ENCODE measurements at regions not wholly inside any gene's neighbourhood (a gene's known extent, or its start where the extent isn't known, plus 50 kb on each side); places are given as distances from the start of the nearest gene placed in this dataset.

GRCh38 chr12:87671757-87672156, 357.4 kb downstream of the C12orf50 start:
- no peak overlapping the region for H3K27ac ChIP-seq (ENCODE audit: control insufficient read depth, insufficient read depth, low read length)
- no peaks in the 10 kb centered on the region for H4K20me1 ChIP-seq (ENCODE audit: control insufficient read depth, extremely low read depth, insufficient read depth, low read length)
- H3K27me3 ChIP-seq (ENCODE audit: control insufficient read depth, extremely low read depth, insufficient read depth, low read length) = no peaks in the 10 kb centered on the region
- H3K79me2 ChIP-seq (ENCODE audit: control insufficient read depth, insufficient read depth, low read length) = no peaks in the 10 kb centered on the region
- no peak for DNase-seq (ENCODE audit: low read depth, low spot score)
- no peak overlapping the region for H2AFZ ChIP-seq (ENCODE audit: control insufficient read depth, low read length)
- TF ChIP-seq, protein P1, sequence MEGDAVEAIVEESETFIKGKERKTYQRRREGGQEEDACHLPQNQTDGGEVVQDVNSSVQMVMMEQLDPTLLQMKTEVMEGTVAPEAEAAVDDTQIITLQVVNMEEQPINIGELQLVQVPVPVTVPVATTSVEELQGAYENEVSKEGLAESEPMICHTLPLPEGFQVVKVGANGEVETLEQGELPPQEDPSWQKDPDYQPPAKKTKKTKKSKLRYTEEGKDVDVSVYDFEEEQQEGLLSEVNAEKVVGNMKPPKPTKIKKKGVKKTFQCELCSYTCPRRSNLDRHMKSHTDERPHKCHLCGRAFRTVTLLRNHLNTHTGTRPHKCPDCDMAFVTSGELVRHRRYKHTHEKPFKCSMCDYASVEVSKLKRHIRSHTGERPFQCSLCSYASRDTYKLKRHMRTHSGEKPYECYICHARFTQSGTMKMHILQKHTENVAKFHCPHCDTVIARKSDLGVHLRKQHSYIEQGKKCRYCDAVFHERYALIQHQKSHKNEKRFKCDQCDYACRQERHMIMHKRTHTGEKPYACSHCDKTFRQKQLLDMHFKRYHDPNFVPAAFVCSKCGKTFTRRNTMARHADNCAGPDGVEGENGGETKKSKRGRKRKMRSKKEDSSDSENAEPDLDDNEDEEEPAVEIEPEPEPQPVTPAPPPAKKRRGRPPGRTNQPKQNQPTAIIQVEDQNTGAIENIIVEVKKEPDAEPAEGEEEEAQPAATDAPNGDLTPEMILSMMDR (optimal IDR thresholded peaks at IDR 0.05 in 1 of 3, IDR thresholded peaks at IDR 0.05 in 1 of 3, conservative IDR thresholded peaks at IDR 0.05 in 1 of 3; ENCODE audit: extremely low read depth in 1 of 3, insufficient read depth in 2 of 3, low read length in 3 of 3) = no peak
- TF ChIP-seq EZH2 (IDR thresholded peaks at IDR 0.05; ENCODE audit: low read length) = no peak
- no peak for FAIRE-seq
- no peak overlapping the region for H3K4me3 ChIP-seq (ENCODE audit: control insufficient read depth in 2 of 3, extremely low read depth in 1 of 3, insufficient read depth in 2 of 3, low read depth in 1 of 3, low read length in 3 of 3)
- no peak overlapping the region for H3K9ac ChIP-seq (ENCODE audit: control insufficient read depth, extremely low read depth, insufficient read depth, low read length)
- no peaks in the 10 kb centered on the region for H3K9me1 ChIP-seq (ENCODE audit: control insufficient read depth, extremely low read depth, insufficient read depth, low read length)
- dilution Hi-C loops (cut with MboI; ENCODE audit: extremely low pct_ligation_motif_present, low sequenced_read_pairs) = no loop called here
- H3K36me3 ChIP-seq (ENCODE audit: control insufficient read depth in 2 of 2, extremely low read depth in 1 of 2, insufficient read depth in 2 of 2, low read length in 2 of 2) = no peaks in the 10 kb centered on the region
- no peaks in the 10 kb centered on the region for H3K4me1 ChIP-seq (ENCODE audit: control insufficient read depth, extremely low read depth, insufficient read depth, low read length)
- H3K4me2 ChIP-seq (ENCODE audit: control insufficient read depth, extremely low read depth, insufficient read depth, low read depth, low read length) = no peak overlapping the region
- no peaks in the 10 kb centered on the region for H3K9me3 ChIP-seq (ENCODE audit: control insufficient read depth, low read depth, low read length)

- no peaks in the 10 kb centered on the region for H3K9me1 ChIP-seq (ENCODE audit: control insufficient read depth, extremely low read depth, insufficient read depth, low read length)
- no peak overlapping the region for H3K4me3 ChIP-seq (ENCODE audit: control insufficient read depth in 2 of 3, extremely low read depth in 1 of 3, insufficient read depth in 2 of 3, low read depth in 1 of 3, low read length in 3 of 3)
- FAIRE-seq (no peak), DNase-seq (ENCODE audit: low read depth, low spot score) (no peak)
- H3K9ac ChIP-seq (ENCODE audit: control insufficient read depth, extremely low read depth, insufficient read depth, low read length) = no peak overlapping the region
- no peaks in the 10 kb centered on the region for H3K79me2 ChIP-seq (ENCODE audit: control insufficient read depth, insufficient read depth, low read length)
- H4K20me1 ChIP-seq (ENCODE audit: control insufficient read depth, extremely low read depth, insufficient read depth, low read length) = no peaks in the 10 kb centered on the region
- H3K4me1 ChIP-seq (ENCODE audit: control insufficient read depth, extremely low read depth, insufficient read depth, low read length) = no peaks in the 10 kb centered on the region
- H3K9me3 ChIP-seq (ENCODE audit: control insufficient read depth, low read depth, low read length) = no peaks in the 10 kb centered on the region
- H3K27me3 ChIP-seq (ENCODE audit: control insufficient read depth, extremely low read depth, insufficient read depth, low read length) = no peaks in the 10 kb centered on the region
- H2AFZ ChIP-seq (ENCODE audit: control insufficient read depth, low read length) = no peak overlapping the region
- dilution Hi-C loops (cut with MboI; ENCODE audit: extremely low pct_ligation_motif_present, low sequenced_read_pairs) = no loop called here
- H3K4me2 ChIP-seq (ENCODE audit: control insufficient read depth, extremely low read depth, insufficient read depth, low read depth, low read length) = no peak overlapping the region
- H3K27ac ChIP-seq (ENCODE audit: control insufficient read depth, insufficient read depth, low read length) = no peak overlapping the region
- no peaks in the 10 kb centered on the region for H3K36me3 ChIP-seq (ENCODE audit: control insufficient read depth in 2 of 2, extremely low read depth in 1 of 2, insufficient read depth in 2 of 2, low read length in 2 of 2)
- no peak for TF ChIP-seq EZH2 (IDR thresholded peaks at IDR 0.05; ENCODE audit: low read length)
- TF ChIP-seq, protein P1 (optimal IDR thresholded peaks at IDR 0.05 in 1 of 3, IDR thresholded peaks at IDR 0.05 in 1 of 3, conservative IDR thresholded peaks at IDR 0.05 in 1 of 3; ENCODE audit: extremely low read depth in 1 of 3, insufficient read depth in 2 of 3, low read length in 3 of 3) = no peak
Measured at GRCh38 chr12:87670448-87670847, 358.8 kb downstream of the C12orf50 start.

Data from keratinocyte (primary cell).